ENCODE measurements at regions not wholly inside any gene's neighbourhood (a gene's known extent, or its start where the extent isn't known, plus 50 kb on each side); places are given as distances from the start of the nearest gene placed in this dataset.
"Not testable (repeated sequence)": the region's sequence is repeated elsewhere in the genome, so short reads cannot be mapped to it uniquely, and the experiment has no call there.

GRCh38 chrX:122303761-122304160 is 880.3 kb upstream of the GRIA3 start:
- no peak for DNase-seq

- no peak for DNase-seq
These were observed 839.3 kb upstream of the GRIA3 start for GRCh38 chrX:122344816-122345215.

- peak; percentile 2 for DNase-seq
These were observed 820.8 kb upstream of the GRIA3 start for GRCh38 chrX:122363112-122363795.

GRCh38 chrX:122375533-122375932 is 808.5 kb upstream of the GRIA3 start:
- DNase-seq: not testable (repeated sequence)

- no peak for DNase-seq
These were observed 795.1 kb upstream of the GRIA3 start for GRCh38 chrX:122389005-122389404.

GRCh38 chrX:122418758-122419157 is 765.3 kb upstream of the GRIA3 start:
- DNase-seq: no peak

GRCh38 chrX:122421434-122422121 is 762.5 kb upstream of the GRIA3 start:
- DNase-seq: no peak

- no peak for DNase-seq
These were observed 761.5 kb upstream of the GRIA3 start for GRCh38 chrX:122422547-122422946.

- no peak for DNase-seq
These were observed 749.1 kb upstream of the GRIA3 start for GRCh38 chrX:122434942-122435341.

GRCh38 chrX:122439831-122440230 is 744.2 kb upstream of the GRIA3 start:
- DNase-seq: no peak

- no peak for DNase-seq
These were observed 743.2 kb upstream of the GRIA3 start for GRCh38 chrX:122440832-122441231.

GRCh38 chrX:122441451-122441850 is 742.6 kb upstream of the GRIA3 start:
- DNase-seq: no peak

- DNase-seq: peak; percentile 10
These were observed 738.6 kb upstream of the GRIA3 start for GRCh38 chrX:122445466-122445865.

GRCh38 chrX:122464341-122464740 is 719.7 kb upstream of the GRIA3 start:
- DNase-seq: no peak

- DNase-seq: no peak
These were observed 708.8 kb upstream of the GRIA3 start for GRCh38 chrX:122475306-122475705.

- no peak for DNase-seq
These were observed 683.5 kb upstream of the GRIA3 start for GRCh38 chrX:122500556-122500955.

- DNase-seq: no peak
These were observed 682.4 kb upstream of the GRIA3 start for GRCh38 chrX:122501652-122502051.

- no peak for DNase-seq
These were observed 680.1 kb upstream of the GRIA3 start for GRCh38 chrX:122504026-122504425.

GRCh38 chrX:122512561-122513072 is 671.5 kb upstream of the GRIA3 start:
- DNase-seq: no peak

GRCh38 chrX:122517786-122518185 is 666.3 kb upstream of the GRIA3 start:
- no peak for DNase-seq

- no peak for DNase-seq
These were observed 638.3 kb upstream of the GRIA3 start for GRCh38 chrX:122545778-122546177.

- no peak for DNase-seq
These were observed 637.8 kb upstream of the GRIA3 start for GRCh38 chrX:122546269-122546668.

- no peak for DNase-seq
These were observed 631.7 kb upstream of the GRIA3 start for GRCh38 chrX:122552286-122552800.

Measured in renal pelvis (tissue), 1 donor.